Thoracic aorta (tissue), 2 donors: ENCODE measurements at regions not wholly inside any gene's neighbourhood (a gene's known extent, or its start where the extent isn't known, plus 50 kb on each side); places are given as distances from the start of the nearest gene placed in this dataset.

Experiments used
- ATAC-seq: fragments of 150-250 bp; one replicate; pipeline ENCODE4 v1.8.0; 2017; ENCODE audit warnings: low read depth; ENCODE audit not compliant: insufficient number of reproducible peaks, low FRiP score
- DNase-seq: peaks from one replicate; pipeline ENCODE4 v3.0.0-alpha.2; 2020; ENCODE audit warnings: low spot score
- H3K27ac ChIP-seq, 2 donors: fragments of 200-600 bp; sonication (generic); 1 replicate in 1 of 2; 2 replicates in 1 of 2; pipeline ENCODE4 v1.5.1; 2016; ENCODE audit warnings: mild to moderate bottlenecking in 2 of 2, moderate library complexity in 2 of 2
- H3K27me3 ChIP-seq: fragments of 200-600 bp; sonication (generic); replicated peaks from 2 replicates; pipeline ENCODE4 v1.6.0; 2016; ENCODE audit warnings: mild to moderate bottlenecking; ENCODE audit not compliant: insufficient read depth
- H3K36me3 ChIP-seq: fragments of 200-600 bp; sonication (generic); one replicate; pipeline ENCODE4 v1.5.1; 2016
- H3K4me1 ChIP-seq, 2 donors: fragments of 200-600 bp; sonication (generic); 1 replicate in 1 of 2; 2 replicates in 1 of 2; pipeline versions ENCODE4 v1.5.1 to v1.6.0; 2016; ENCODE audit warnings: low read depth in 2 of 2, mild to moderate bottlenecking in 1 of 2; ENCODE audit not compliant: control insufficient read depth in 1 of 2
- H3K4me3 ChIP-seq: fragments of 200-600 bp; sonication (generic); 2 replicates; pipeline ENCODE4 v1.5.1; 2016; ENCODE audit warnings: mild to moderate bottlenecking
- H3K9me3 ChIP-seq: fragments of 200-600 bp; sonication (generic); 2 replicates; pipeline ENCODE4 v1.5.1; 2016
- CTCF ChIP-seq: fragments of 200-600 bp; sonication (generic); IDR thresholded peaks from one replicate; pipeline ENCODE4 v1.5.1; 2019; ENCODE audit warnings: antibody characterized with exemption

GRCh38 chr4:26204249-26204825 is 116.5 kb upstream of the RBPJ start:
- Histone ChIP-seq H3K4me3 (no peak overlapping the region), H3K4me1 (peaks cover 9 to 39% of the 10 kb centered on the region in 2 donors), H3K9me3 (no peaks in the 10 kb centered on the region), H3K36me3 (no peaks in the 10 kb centered on the region), H3K27me3 (no peaks in the 10 kb centered on the region), H3K27ac (no peak overlapping the region)
- TF ChIP-seq CTCF: no peak
- no peak for DNase-seq
- no peak for ATAC-seq

GRCh38 chr4:26204911-26205370 is 115.9 kb upstream of the RBPJ start:
- no peak for TF ChIP-seq CTCF
- Histone ChIP-seq H3K9me3 (no peaks in the 10 kb centered on the region), H3K36me3 (no peaks in the 10 kb centered on the region), H3K27me3 (no peaks in the 10 kb centered on the region), H3K27ac (peak overlapping the region; percentile 0 to 12), H3K4me1 (peaks cover 9 to 36% of the 10 kb centered on the region in 2 donors), H3K4me3 (no peak overlapping the region)
- DNase-seq (no peak), ATAC-seq (no peak)

- no peak for DNase-seq
- H3K27ac ChIP-seq: peak overlapping the region in 1 of 2 donors; percentile 56
- ATAC-seq: peak; percentile 65
Observed at GRCh38 chr4:26206339-26206738, 114.5 kb upstream of the RBPJ start.

DNA sequence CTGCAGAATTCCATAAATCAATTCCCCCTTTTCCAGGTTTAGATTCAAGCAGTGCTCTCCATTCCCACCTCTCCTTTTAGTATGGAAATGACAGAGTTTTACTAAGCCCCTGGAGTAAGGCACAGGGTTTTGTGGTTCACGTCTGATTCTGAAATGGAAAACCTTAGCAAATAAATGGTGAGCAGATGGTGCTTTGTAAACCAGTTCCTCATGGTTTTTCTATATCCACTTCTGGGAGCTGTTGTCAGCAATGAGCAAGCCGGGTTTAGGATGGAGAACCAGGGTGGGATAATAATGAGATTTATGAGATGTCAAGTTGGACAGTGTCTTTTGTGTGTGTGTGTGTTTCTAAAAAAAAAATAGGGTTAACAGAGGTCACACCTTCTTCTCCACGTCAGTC is 113.8 kb upstream of the RBPJ start:
- H3K9me3 ChIP-seq: no peaks in the 10 kb centered on the region
- H3K27ac ChIP-seq: no peak overlapping the region
- no peak for DNase-seq
- no peaks in the 10 kb centered on the region for H3K36me3 ChIP-seq
- no peak for TF ChIP-seq CTCF
- H3K27me3 ChIP-seq: no peaks in the 10 kb centered on the region
- ATAC-seq: no peak
- peaks cover 9 to 36% of the 10 kb centered on the region in 2 donors for H3K4me1 ChIP-seq
- no peak overlapping the region for H3K4me3 ChIP-seq

More at GRCh38 chr4:26206339-26206738, 114.5 kb upstream of the RBPJ start:
- H3K4me1 ChIP-seq: peaks cover 9 to 36% of the 10 kb centered on the region in 2 donors
- H3K4me3 ChIP-seq: peak overlapping the region; percentile 2
- no peak for TF ChIP-seq CTCF
- H3K9me3 ChIP-seq: no peaks in the 10 kb centered on the region
- H3K27me3 ChIP-seq: no peaks in the 10 kb centered on the region
- no peaks in the 10 kb centered on the region for H3K36me3 ChIP-seq

DNA sequence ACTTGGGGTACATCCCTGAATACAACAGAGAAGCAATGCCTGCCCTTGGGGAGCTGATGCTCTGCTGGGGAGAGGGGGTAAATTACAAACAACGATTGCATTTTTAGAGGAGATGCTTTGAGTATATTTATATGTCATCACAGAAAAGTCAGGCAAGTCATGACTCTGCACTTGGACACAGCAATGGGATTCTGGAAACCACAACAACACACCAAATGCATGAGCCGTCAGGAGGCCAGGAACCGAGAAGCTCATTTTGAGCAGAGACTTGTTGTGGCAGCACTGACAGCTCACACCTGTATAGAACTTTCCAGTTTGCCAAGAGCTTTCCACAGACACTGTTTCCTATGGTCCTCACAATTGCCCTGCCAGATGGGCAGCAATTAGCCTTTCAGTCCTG is 113.2 kb upstream of the RBPJ start:
- Histone ChIP-seq H3K27me3 (no peaks in the 10 kb centered on the region), H3K36me3 (no peaks in the 10 kb centered on the region), H3K9me3 (no peaks in the 10 kb centered on the region), H3K4me1 (peaks cover 9 to 36% of the 10 kb centered on the region in 2 donors), H3K4me3 (no peak overlapping the region), H3K27ac (no peak overlapping the region)
- ATAC-seq (no peak), DNase-seq (no peak)
- TF ChIP-seq CTCF: no peak
